ENCODE measurements at regions not wholly inside any gene's neighbourhood (a gene's known extent, or its start where the extent isn't known, plus 50 kb on each side); places are given as distances from the start of the nearest gene placed in this dataset.

- WGBS, 2 donors = 71 to 75% methylated on average over 3 of the region's 3 CpGs
- no peaks in the 10 kb centered on the region for H3K36me3 ChIP-seq
- no peak overlapping the region for H3K4me3 ChIP-seq
Observed at GRCh38 chr3:106004826-106005225, 136.0 kb upstream of the CBLB start.

GRCh38 chr3:106006001-106006400 is 137.2 kb upstream of the CBLB start:
- no peak overlapping the region for H3K4me3 ChIP-seq
- no peaks in the 10 kb centered on the region for H3K9me3 ChIP-seq
- no peak for DNase-seq (ENCODE audit: low spot score in 2 of 2)
- H3K27ac ChIP-seq = no peak overlapping the region
- H3K4me1 ChIP-seq = no peaks in the 10 kb centered on the region
- WGBS, 2 donors = 72 to 73% methylated on average over 5 of the region's 5 CpGs
- TF ChIP-seq CTCF (IDR thresholded peaks at IDR 0.05) (no peak), EP300 (IDR thresholded peaks at IDR 0.05) (peak in 1 of 2 donors; percentile 19)
- no peaks in the 10 kb centered on the region for H3K36me3 ChIP-seq
- no peaks in the 10 kb centered on the region for H3K27me3 ChIP-seq

More at GRCh38 chr3:106004826-106005225, 136.0 kb upstream of the CBLB start:
- TF ChIP-seq EP300 (IDR thresholded peaks at IDR 0.05) (no peak), POLR2A (IDR thresholded peaks at IDR 0.05) (no peak), CTCF (IDR thresholded peaks at IDR 0.05) (no peak)
- H3K9me3 ChIP-seq = no peaks in the 10 kb centered on the region
- H3K27me3 ChIP-seq = no peaks in the 10 kb centered on the region
- H3K27ac ChIP-seq = peak overlapping the region in 2 of 4 donors; percentile 57 to 59
- no peak for DNase-seq (ENCODE audit: low spot score in 2 of 2)
- no peaks in the 10 kb centered on the region for H3K4me1 ChIP-seq

GRCh38 chr3:106006571-106006970 is 137.8 kb upstream of the CBLB start:
- Histone ChIP-seq H3K27ac (no peak overlapping the region), H3K4me1 (no peaks in the 10 kb centered on the region), H3K27me3 (no peaks in the 10 kb centered on the region), H3K4me3 (no peak overlapping the region), H3K9me3 (no peaks in the 10 kb centered on the region), H3K36me3 (no peaks in the 10 kb centered on the region)
- TF ChIP-seq POLR2A (IDR thresholded peaks at IDR 0.05) (no peak), CTCF (IDR thresholded peaks at IDR 0.05) (no peak)
- no peak for DNase-seq (ENCODE audit: low spot score in 2 of 2)
- 62 to 66% methylated on average over 2 of the region's 2 CpGs for WGBS, 2 donors

- H3K4me3 ChIP-seq = no peak overlapping the region
- no peaks in the 10 kb centered on the region for H3K36me3 ChIP-seq
- TF ChIP-seq CTCF (IDR thresholded peaks at IDR 0.05) (no peak), POLR2A (IDR thresholded peaks at IDR 0.05) (no peak), EP300 (IDR thresholded peaks at IDR 0.05) (no peak)
- H3K4me1 ChIP-seq = no peaks in the 10 kb centered on the region
- no peak overlapping the region for H3K27ac ChIP-seq
- no peaks in the 10 kb centered on the region for H3K9me3 ChIP-seq
- no peak for DNase-seq (ENCODE audit: low spot score in 2 of 2)
- 90 to 92% methylated on average over 3 of the region's 3 CpGs for WGBS, 2 donors
- H3K27me3 ChIP-seq = no peaks in the 10 kb centered on the region
Observed at GRCh38 chr3:106007512-106007911, 138.7 kb upstream of the CBLB start.

- DNase-seq (ENCODE audit: low spot score in 2 of 2) = no peak
- WGBS, 2 donors = 39 to 50% methylated on average over 1 of the region's 1 CpG
- Histone ChIP-seq H3K27ac (no peak overlapping the region), H3K36me3 (no peaks in the 10 kb centered on the region), H3K4me3 (no peak overlapping the region), H3K27me3 (no peaks in the 10 kb centered on the region), H3K4me1 (no peaks in the 10 kb centered on the region), H3K9me3 (no peaks in the 10 kb centered on the region)
- TF ChIP-seq CTCF (IDR thresholded peaks at IDR 0.05) = no peak
- no peak for TF ChIP-seq EP300 (IDR thresholded peaks at IDR 0.05)
- no peak for TF ChIP-seq POLR2A (IDR thresholded peaks at IDR 0.05)
Observed at GRCh38 chr3:106008766-106009165, 140.0 kb upstream of the CBLB start.
